Upper lobe of left lung (tissue), 6 donors: ENCODE measurements at regions not wholly inside any gene's neighbourhood (a gene's known extent, or its start where the extent isn't known, plus 50 kb on each side); places are given as distances from the start of the nearest gene placed in this dataset.

Experiments
- ATAC-seq, 2 donors: fragments of 200-7000 bp; cut with Tn5 transposase; one replicate each; pipeline ENCODE4 v1.9.1; 2022; ENCODE audit warnings: mild to moderate bottlenecking in 2 of 2, moderate library complexity in 2 of 2; ENCODE audit not compliant: low FRiP score in 2 of 2
- DNase-seq, 2 donors: peaks; one replicate each; pipeline ENCODE4 v3.0.0-alpha.2; 2019 to 2020
- H3K27ac ChIP-seq, 4 donors: fragments of 200-600 bp; sonication (generic); one replicate each; pipeline ENCODE4 v1.5.1; 2016 to 2019
- H3K27me3 ChIP-seq, 4 donors: fragments of 200-600 bp; sonication (generic); one replicate each; pipeline ENCODE4 v1.5.1; 2017 to 2019
- H3K36me3 ChIP-seq, 4 donors: fragments of 200-600 bp; sonication (generic); one replicate each; pipeline ENCODE4 v1.5.1; 2016 to 2019
- H3K4me1 ChIP-seq, 4 donors: fragments of 200-600 bp; sonication (generic); one replicate each; pipeline ENCODE4 v1.5.1; 2018 to 2019
- H3K4me3 ChIP-seq, 4 donors: fragments of 200-600 bp; sonication (generic); one replicate each; pipeline ENCODE4 v1.5.1; 2017 to 2019; ENCODE audit warnings: mild to moderate bottlenecking in 2 of 4, moderate library complexity in 1 of 4
- H3K9me3 ChIP-seq, 4 donors: fragments of 200-600 bp; sonication (generic); one replicate each; pipeline ENCODE4 v1.5.1; 2018 to 2019
- EP300 ChIP-seq, 4 donors: sonication (generic); formaldehyde crosslinking; IDR thresholded peaks; one replicate each; pipeline ENCODE4 v1.5.1; 2017; ENCODE audit warnings: antibody characterized with exemption in 4 of 4, control low read depth in 2 of 4
- POLR2A ChIP-seq, 4 donors: fragments of 450-650 bp; IDR thresholded peaks; one replicate each; pipeline ENCODE4 v1.5.1; 2016 to 2017; ENCODE audit warnings: antibody characterized with exemption in 4 of 4, mild to moderate bottlenecking in 2 of 4
- POLR2AphosphoS5 ChIP-seq, 2 donors: sonication (generic); formaldehyde crosslinking; IDR thresholded peaks; one replicate each; pipeline ENCODE4 v1.5.1; 2017; ENCODE audit warnings: antibody characterized with exemption in 2 of 2
- WGBS, 2 donors: methylation state at CpG; one replicate each; pipeline ENCODE4 v1.1.5; 2017 to 2018; 5-methylcytosine and 5-hydroxymethylcytosine counted together
- TF ChIP-seq, protein P1 (sequence below), 6 experiments: fragments of 450-650 bp in 4 of 6; fragments of 200-600 bp in 2 of 6; sonication (generic) in 2 of 6; IDR thresholded peaks; one replicate each; pipeline ENCODE4 v1.5.1; 2016 to 2019; ENCODE audit warnings: antibody characterized with exemption in 6 of 6
- donor health status: DM: no; HTN: no; CAD: no; lungs with moderate emphysema.
- donor health status: DM: no; HTN: yes; CAD: no; lungs with severe emphysema.

DNA sequence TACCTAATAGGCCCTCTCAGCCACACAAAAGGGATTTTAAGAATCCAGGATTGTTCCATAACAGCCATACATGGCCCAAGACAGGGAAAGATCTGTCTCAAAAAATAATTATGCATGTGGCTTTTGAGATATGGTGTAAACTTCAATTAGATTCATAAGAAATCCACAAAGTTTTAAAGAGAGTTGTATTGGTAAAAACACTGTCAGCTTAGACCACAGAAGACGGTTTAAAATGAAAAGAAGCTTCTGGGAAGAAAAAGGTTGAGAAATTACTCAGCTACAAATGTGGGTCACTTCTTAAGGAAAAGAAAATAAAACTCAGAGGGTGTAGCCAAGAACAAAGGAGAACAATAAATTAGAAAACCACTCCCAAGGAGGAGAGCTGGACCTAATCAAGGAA lies 191.4 kb downstream of the KIF26A start:
- TF ChIP-seq, protein P1, sequence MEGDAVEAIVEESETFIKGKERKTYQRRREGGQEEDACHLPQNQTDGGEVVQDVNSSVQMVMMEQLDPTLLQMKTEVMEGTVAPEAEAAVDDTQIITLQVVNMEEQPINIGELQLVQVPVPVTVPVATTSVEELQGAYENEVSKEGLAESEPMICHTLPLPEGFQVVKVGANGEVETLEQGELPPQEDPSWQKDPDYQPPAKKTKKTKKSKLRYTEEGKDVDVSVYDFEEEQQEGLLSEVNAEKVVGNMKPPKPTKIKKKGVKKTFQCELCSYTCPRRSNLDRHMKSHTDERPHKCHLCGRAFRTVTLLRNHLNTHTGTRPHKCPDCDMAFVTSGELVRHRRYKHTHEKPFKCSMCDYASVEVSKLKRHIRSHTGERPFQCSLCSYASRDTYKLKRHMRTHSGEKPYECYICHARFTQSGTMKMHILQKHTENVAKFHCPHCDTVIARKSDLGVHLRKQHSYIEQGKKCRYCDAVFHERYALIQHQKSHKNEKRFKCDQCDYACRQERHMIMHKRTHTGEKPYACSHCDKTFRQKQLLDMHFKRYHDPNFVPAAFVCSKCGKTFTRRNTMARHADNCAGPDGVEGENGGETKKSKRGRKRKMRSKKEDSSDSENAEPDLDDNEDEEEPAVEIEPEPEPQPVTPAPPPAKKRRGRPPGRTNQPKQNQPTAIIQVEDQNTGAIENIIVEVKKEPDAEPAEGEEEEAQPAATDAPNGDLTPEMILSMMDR (IDR thresholded peaks at IDR 0.05): no peak
- TF ChIP-seq POLR2AphosphoS5 (IDR thresholded peaks at IDR 0.05) (no peak), POLR2A (IDR thresholded peaks at IDR 0.05) (no peak), EP300 (IDR thresholded peaks at IDR 0.05) (no peak)
- H3K36me3 ChIP-seq: no peaks in the 10 kb centered on the region
- no peak overlapping the region for H3K27ac ChIP-seq
- no peak for DNase-seq
- H3K4me1 ChIP-seq: no peaks in the 10 kb centered on the region
- H3K9me3 ChIP-seq: peaks cover 6 to 13% (median 8%) of the 10 kb centered on the region in 4 donors
- no peak for ATAC-seq
- no peak overlapping the region for H3K4me3 ChIP-seq
- 90 to 91% methylated on average over 1 of the region's 1 CpG for WGBS, 2 donors
- no peaks in the 10 kb centered on the region for H3K27me3 ChIP-seq

GRCh38 chr14:104331871-104332605 lies 193.7 kb downstream of the KIF26A start:
- no peaks in the 10 kb centered on the region for H3K4me1 ChIP-seq
- DNase-seq: no peak
- no peak overlapping the region for H3K4me3 ChIP-seq
- no peak overlapping the region for H3K27ac ChIP-seq
- peak in 1 of 2 donors; percentile 14 for ATAC-seq
- no peaks in the 10 kb centered on the region for H3K36me3 ChIP-seq
- H3K27me3 ChIP-seq: no peaks in the 10 kb centered on the region
- TF ChIP-seq POLR2AphosphoS5 (IDR thresholded peaks at IDR 0.05): no peak
- no peak for TF ChIP-seq POLR2A (IDR thresholded peaks at IDR 0.05)
- TF ChIP-seq, protein P1 (IDR thresholded peaks at IDR 0.05): no peak
- TF ChIP-seq EP300 (IDR thresholded peaks at IDR 0.05): no peak
- peaks cover 6 to 13% (median 8%) of the 10 kb centered on the region in 4 donors for H3K9me3 ChIP-seq
- 75 to 91% methylated on average over 8 to 20 of the region's 20 CpGs for WGBS, 2 donors

- H3K27me3 ChIP-seq: no peaks in the 10 kb centered on the region
- no peaks in the 10 kb centered on the region for H3K4me1 ChIP-seq
- peaks cover 6 to 13% (median 10%) of the 10 kb centered on the region in 4 donors for H3K9me3 ChIP-seq
- 70% methylated on average over 13 of the region's 15 CpGs; no CpG with 5 or more reads in 1 of the 2 donors for WGBS, 2 donors
- TF ChIP-seq EP300 (IDR thresholded peaks at IDR 0.05): no peak
- no peak for TF ChIP-seq POLR2AphosphoS5 (IDR thresholded peaks at IDR 0.05)
- no peak for TF ChIP-seq POLR2A (IDR thresholded peaks at IDR 0.05)
- TF ChIP-seq, protein P1 (IDR thresholded peaks at IDR 0.05): no peak
- DNase-seq: peak in 1 of 2 donors; percentile 25
- no peaks in the 10 kb centered on the region for H3K36me3 ChIP-seq
- H3K27ac ChIP-seq: no peak overlapping the region
- no peak for ATAC-seq
- no peak overlapping the region for H3K4me3 ChIP-seq
Measured at GRCh38 chr14:104332634-104333270, 194.4 kb downstream of the KIF26A start.

- DNase-seq (peak; percentile 16 to 77), ATAC-seq (no peak)
- no peaks in the 10 kb centered on the region for H3K36me3 ChIP-seq
- no peak overlapping the region for H3K4me3 ChIP-seq
- TF ChIP-seq POLR2AphosphoS5 (IDR thresholded peaks at IDR 0.05): no peak
- no peak for TF ChIP-seq EP300 (IDR thresholded peaks at IDR 0.05)
- no peak overlapping the region for H3K27ac ChIP-seq
- no peaks in the 10 kb centered on the region for H3K27me3 ChIP-seq
- H3K4me1 ChIP-seq: no peaks in the 10 kb centered on the region
- WGBS, 2 donors: 81 to 89% methylated on average over 36 to 39 of the region's 39 CpGs
- peaks cover 9 to 21% (median 13%) of the 10 kb centered on the region in 4 donors for H3K9me3 ChIP-seq
Measured at GRCh38 chr14:104333646-104334423, 195.4 kb downstream of the KIF26A start.
